ENCODE measurements at regions not wholly inside any gene's neighbourhood (a gene's known extent, or its start where the extent isn't known, plus 50 kb on each side); places are given as distances from the start of the nearest gene placed in this dataset.

- peaks cover 0 to 14% of the 10 kb centered on the region in 2 donors for H3K4me1 ChIP-seq (ENCODE audit: control insufficient read depth in 2 of 2, insufficient read depth in 2 of 2, low read length in 2 of 2)
- H3K4me3 ChIP-seq (ENCODE audit: low read length): no peak overlapping the region
- H3K27ac Mint-ChIP-seq: peak overlapping the region in 6 of 9 donors; percentile 20 to 92 (median 82)
- no peaks in the 10 kb centered on the region for H3K27me3 Mint-ChIP-seq
- peak overlapping the region in 5 of 10 donors; percentile 19 to 71 (median 38) for H3K4me3 Mint-ChIP-seq
- peaks cover 17 to 42% (median 37%) of the 10 kb centered on the region in 7 donors for H3K4me1 Mint-ChIP-seq
- intact Hi-C loops (cut with micrococcal nuclease): loop anchor here (2.0 to 5.0 kb wide), 3 partner anchors 63 to 199 kb away; no protein-coding TSS in a partner anchor
- H3K36me3 ChIP-seq (ENCODE audit: control insufficient read depth in 2 of 3, insufficient read depth in 3 of 3, low read length in 3 of 3): no peaks in the 10 kb centered on the region
- no peaks in the 10 kb centered on the region for H3K27me3 ChIP-seq (ENCODE audit: control insufficient read depth in 2 of 2, insufficient read depth in 2 of 2, low read length in 2 of 2)
- CTCF ChIA-PET: interaction anchor here (0.5 to 1.1 kb wide), 2 partner anchors 249 to 267 kb away, joined by 3 read pairs; no protein-coding TSS in a partner anchor
- H3K27ac ChIP-seq (ENCODE audit: low read depth, low read length): no peak overlapping the region
- no peaks in the 10 kb centered on the region for H3K9me3 ChIP-seq (ENCODE audit: control insufficient read depth in 2 of 3, low read length in 3 of 3)
- DNase-seq: no peak
- H3K9me3 Mint-ChIP-seq: no peaks in the 10 kb centered on the region
- peak; percentile 71 for ATAC-seq
- POLR2A ChIA-PET: interaction anchor here (0.6 to 0.7 kb wide), 3 partner anchors 22 to 220 kb away, joined by 3 to 4 read pairs (median 3); no protein-coding TSS in a partner anchor
- peaks cover 0 to 8% (median 0%) of the 10 kb centered on the region in 5 donors for H3K36me3 Mint-ChIP-seq
Observed at GRCh38 chr6:134373282-134373922, 55.5 kb upstream of the SGK1 start.

- H3K4me1 ChIP-seq (ENCODE audit: control insufficient read depth in 2 of 2, insufficient read depth in 2 of 2, low read length in 2 of 2): peaks cover 0 to 14% of the 10 kb centered on the region in 2 donors
- POLR2A ChIA-PET: interaction anchor here (0.6 to 0.9 kb wide), 2 partner anchors 22 to 30 kb away, joined by 3 read pairs; no protein-coding TSS in a partner anchor
- peaks cover 0 to 6% (median 0%) of the 10 kb centered on the region in 5 donors for H3K36me3 Mint-ChIP-seq
- no peaks in the 10 kb centered on the region for H3K9me3 ChIP-seq (ENCODE audit: control insufficient read depth in 2 of 3, low read length in 3 of 3)
- ATAC-seq (peak; percentile 77), DNase-seq (peak in 6 of 9 donors; percentile 25 to 69 (median 52))
- no peak overlapping the region for H3K27ac ChIP-seq (ENCODE audit: low read depth, low read length)
- H3K36me3 ChIP-seq (ENCODE audit: control insufficient read depth in 2 of 3, insufficient read depth in 3 of 3, low read length in 3 of 3): no peaks in the 10 kb centered on the region
- no peaks in the 10 kb centered on the region for H3K27me3 ChIP-seq (ENCODE audit: control insufficient read depth in 2 of 2, insufficient read depth in 2 of 2, low read length in 2 of 2)
- CTCF ChIA-PET: interaction anchor here (0.5 to 1.1 kb wide), 3 partner anchors 199 to 268 kb away, joined by 3 read pairs; no protein-coding TSS in a partner anchor
- H3K4me1 Mint-ChIP-seq: peaks cover 17 to 41% (median 36%) of the 10 kb centered on the region in 7 donors
- peak overlapping the region in 7 of 9 donors; percentile 20 to 92 (median 80) for H3K27ac Mint-ChIP-seq
- H3K4me3 Mint-ChIP-seq: peak overlapping the region in 8 of 10 donors; percentile 9 to 71 (median 34)
- intact Hi-C loops (cut with micrococcal nuclease): loop anchor here (2.0 to 5.0 kb wide), 3 partner anchors 64 to 198 kb away; no protein-coding TSS in a partner anchor
- H3K4me3 ChIP-seq (ENCODE audit: low read length): no peak overlapping the region
- no peaks in the 10 kb centered on the region for H3K9me3 Mint-ChIP-seq
- no peaks in the 10 kb centered on the region for H3K27me3 Mint-ChIP-seq
Observed at GRCh38 chr6:134372603-134373281, 54.8 kb upstream of the SGK1 start.

GRCh38 chr6:134368670-134369069 lies 50.8 kb upstream of the SGK1 start:
- ATAC-seq (no peak), DNase-seq (no peak)
- no peaks in the 10 kb centered on the region for H3K27me3 ChIP-seq (ENCODE audit: control insufficient read depth in 2 of 2, insufficient read depth in 2 of 2, low read length in 2 of 2)
- peaks cover 8 to 30% (median 24%) of the 10 kb centered on the region in 7 donors for H3K4me1 Mint-ChIP-seq
- no peaks in the 10 kb centered on the region for H3K36me3 ChIP-seq (ENCODE audit: control insufficient read depth in 2 of 3, insufficient read depth in 3 of 3, low read length in 3 of 3)
- H3K27me3 Mint-ChIP-seq: no peaks in the 10 kb centered on the region
- no peaks in the 10 kb centered on the region for H3K9me3 ChIP-seq (ENCODE audit: control insufficient read depth in 2 of 3, low read length in 3 of 3)
- ChIA-PET POLR2A (no interaction called here), CTCF (no interaction called here)
- H3K27ac ChIP-seq (ENCODE audit: low read depth, low read length): no peak overlapping the region
- peak overlapping the region in 1 of 9 donors; percentile 65 for H3K27ac Mint-ChIP-seq
- H3K4me1 ChIP-seq (ENCODE audit: control insufficient read depth in 2 of 2, insufficient read depth in 2 of 2, low read length in 2 of 2): peaks cover 0 to 14% of the 10 kb centered on the region in 2 donors
- no peak overlapping the region for H3K4me3 ChIP-seq (ENCODE audit: low read length)
- H3K9me3 Mint-ChIP-seq: peaks cover 0 to 4% (median 0%) of the 10 kb centered on the region in 11 donors
- H3K4me3 Mint-ChIP-seq: no peak overlapping the region
- intact Hi-C loops (cut with micrococcal nuclease): no loop called here
- H3K36me3 Mint-ChIP-seq: peaks cover 0 to 5% (median 0%) of the 10 kb centered on the region in 5 donors
